BJ (cell line): ENCODE measurements at regions not wholly inside any gene's neighbourhood (a gene's known extent, or its start where the extent isn't known, plus 50 kb on each side); places are given as distances from the start of the nearest gene placed in this dataset.

ENCODE experiments used
- CTCF ChIA-PET: fragments of 350-600 bp; formaldehyde crosslinking; extraction: SDS; loops from one replicate; lab custom pipeline; 2021; ENCODE audit warnings: antibody characterized with exemption, inconsistent platforms; lab: Yijun Ruan, JAX
- POLR2A ChIA-PET: fragments of 300-600 bp; sonication (Branson Sonifier 250); formaldehyde crosslinking; extraction: SDS; loops from one replicate; lab custom pipeline; 2021; ENCODE audit warnings: antibody characterized with exemption; lab: Charles Lee
- DNase-seq: peaks from one replicate; pipeline ENCODE4 v3.0.0-alpha.2; 2011; ENCODE audit warnings: low read depth
- H3K27me3 ChIP-seq: 2 replicates; pipeline ENCODE4 v1.6.0; 2011; ENCODE audit warnings: low read length; ENCODE audit not compliant: control insufficient read depth, insufficient read depth
- H3K36me3 ChIP-seq: 2 replicates; pipeline ENCODE4 v1.5.1; 2011; ENCODE audit warnings: low read length; ENCODE audit not compliant: control insufficient read depth, insufficient read depth
- H3K4me3 ChIP-seq: 2 replicates; pipeline ENCODE4 v1.5.1; 2011; ENCODE audit warnings: low read depth, mild to moderate bottlenecking, control low read depth, low read length
- TF ChIP-seq, protein P1 (sequence below): IDR thresholded peaks from 2 replicates; pipeline ENCODE4 v1.5.1; 2011; ENCODE audit warnings: low read depth, mild to moderate bottlenecking, control low read depth, inconsistent platforms, low read length, moderate library complexity; ENCODE audit not compliant: insufficient read depth

DNA sequence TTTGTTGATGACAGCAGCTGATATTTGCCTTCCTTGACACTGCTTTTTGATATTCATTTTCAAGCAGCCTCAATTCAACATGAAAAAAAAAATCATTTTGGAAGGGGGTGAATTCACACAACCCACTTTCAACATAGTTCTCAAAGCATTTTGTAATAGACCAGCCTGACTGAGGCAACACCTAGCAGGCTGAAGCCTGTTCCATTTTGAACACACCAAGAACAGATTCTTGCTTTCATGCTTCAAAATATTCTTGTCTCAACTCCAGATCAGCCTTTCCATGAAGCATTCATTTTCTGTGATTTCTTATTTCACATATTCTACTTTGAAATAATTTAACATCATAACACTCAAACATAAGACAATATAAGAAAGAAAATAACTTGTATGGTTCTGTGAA lies 812.6 kb upstream of the POU3F3 start:
- ChIA-PET CTCF (no interaction called here), POLR2A (no interaction called here)
- no peak for DNase-seq

DNA sequence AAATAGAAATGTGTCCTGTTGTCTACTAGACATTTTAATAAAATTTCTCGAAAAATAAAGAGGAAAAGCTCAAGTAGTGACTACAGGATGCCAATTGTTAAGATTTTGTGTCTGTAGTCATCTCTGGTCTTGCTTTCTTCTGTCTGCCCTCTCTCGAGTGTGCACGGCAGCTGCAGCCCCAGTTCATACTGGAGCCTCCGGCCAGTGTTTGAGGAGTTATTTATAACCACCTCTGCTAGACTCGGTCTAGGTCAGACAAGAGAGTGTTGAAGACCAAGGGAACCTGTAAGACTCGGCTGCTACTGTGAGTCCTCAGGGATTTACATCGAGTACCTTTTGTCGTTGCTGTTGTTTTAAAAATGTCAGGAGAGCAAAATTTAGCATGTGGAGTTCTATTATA lies 810.1 kb upstream of the POU3F3 start:
- POLR2A ChIA-PET, result no interaction called here
- CTCF ChIA-PET, result no interaction called here
- no peak overlapping the region for H3K4me3 ChIP-seq
- H3K36me3 ChIP-seq, result no peaks in the 10 kb centered on the region
- TF ChIP-seq, protein P1, sequence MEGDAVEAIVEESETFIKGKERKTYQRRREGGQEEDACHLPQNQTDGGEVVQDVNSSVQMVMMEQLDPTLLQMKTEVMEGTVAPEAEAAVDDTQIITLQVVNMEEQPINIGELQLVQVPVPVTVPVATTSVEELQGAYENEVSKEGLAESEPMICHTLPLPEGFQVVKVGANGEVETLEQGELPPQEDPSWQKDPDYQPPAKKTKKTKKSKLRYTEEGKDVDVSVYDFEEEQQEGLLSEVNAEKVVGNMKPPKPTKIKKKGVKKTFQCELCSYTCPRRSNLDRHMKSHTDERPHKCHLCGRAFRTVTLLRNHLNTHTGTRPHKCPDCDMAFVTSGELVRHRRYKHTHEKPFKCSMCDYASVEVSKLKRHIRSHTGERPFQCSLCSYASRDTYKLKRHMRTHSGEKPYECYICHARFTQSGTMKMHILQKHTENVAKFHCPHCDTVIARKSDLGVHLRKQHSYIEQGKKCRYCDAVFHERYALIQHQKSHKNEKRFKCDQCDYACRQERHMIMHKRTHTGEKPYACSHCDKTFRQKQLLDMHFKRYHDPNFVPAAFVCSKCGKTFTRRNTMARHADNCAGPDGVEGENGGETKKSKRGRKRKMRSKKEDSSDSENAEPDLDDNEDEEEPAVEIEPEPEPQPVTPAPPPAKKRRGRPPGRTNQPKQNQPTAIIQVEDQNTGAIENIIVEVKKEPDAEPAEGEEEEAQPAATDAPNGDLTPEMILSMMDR, result no peak
- no peak for DNase-seq
- H3K27me3 ChIP-seq, result no peaks in the 10 kb centered on the region

More for the DNA sequence above, 812.6 kb upstream of the POU3F3 start:
- TF ChIP-seq, protein P1, result no peak
- Histone ChIP-seq H3K4me3 (no peak overlapping the region), H3K36me3 (no peaks in the 10 kb centered on the region), H3K27me3 (no peaks in the 10 kb centered on the region)

DNA sequence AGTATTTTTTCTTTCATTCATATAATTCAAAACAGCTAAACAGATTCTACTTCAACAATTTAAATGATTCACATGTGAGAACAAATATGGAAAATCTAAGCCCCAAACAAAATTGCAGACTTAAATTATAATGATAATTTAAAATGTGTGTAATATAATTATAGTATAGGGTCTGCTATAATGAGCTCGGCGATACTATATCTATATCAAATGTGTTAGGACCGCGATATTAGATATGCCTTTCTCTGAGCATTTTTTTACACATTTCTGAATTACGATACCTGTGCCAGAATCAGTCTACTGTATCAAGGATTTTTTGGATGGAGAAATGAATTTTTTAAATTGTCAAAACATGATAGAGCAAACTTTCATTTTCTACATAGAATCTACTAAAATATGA lies 808.8 kb upstream of the POU3F3 start:
- no peak for DNase-seq
- TF ChIP-seq, protein P1, result no peak
- ChIA-PET CTCF (interaction anchor here (0.6 kb wide), 1 partner anchor 55 kb away, joined by 3 read pairs; no protein-coding TSS in a partner anchor), POLR2A (no interaction called here)
- Histone ChIP-seq H3K36me3 (no peaks in the 10 kb centered on the region), H3K4me3 (no peak overlapping the region), H3K27me3 (no peaks in the 10 kb centered on the region)

DNA sequence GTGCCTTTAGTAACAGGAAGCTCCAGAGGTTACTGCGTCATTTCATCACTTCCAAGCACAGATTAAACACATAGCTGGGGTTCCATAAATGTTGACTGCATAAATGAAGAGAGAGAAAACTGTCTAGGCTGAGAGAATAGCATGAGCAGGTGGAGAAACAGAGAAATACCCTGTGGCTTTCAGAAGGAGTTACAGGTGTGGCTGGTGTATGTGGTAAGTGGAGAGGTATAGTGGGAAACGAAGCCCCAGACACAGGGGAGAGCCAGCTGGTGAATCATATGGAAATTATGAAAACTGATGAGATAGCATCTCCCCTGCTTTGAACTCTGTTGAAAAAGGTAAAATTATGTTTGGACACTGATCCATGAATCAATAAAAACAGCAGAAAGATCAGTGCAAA lies 807.4 kb upstream of the POU3F3 start:
- ChIA-PET CTCF (no interaction called here), POLR2A (no interaction called here)
- DNase-seq, result no peak
- Histone ChIP-seq H3K27me3 (no peaks in the 10 kb centered on the region), H3K4me3 (no peak overlapping the region), H3K36me3 (no peaks in the 10 kb centered on the region)
- TF ChIP-seq, protein P1, result no peak

DNA sequence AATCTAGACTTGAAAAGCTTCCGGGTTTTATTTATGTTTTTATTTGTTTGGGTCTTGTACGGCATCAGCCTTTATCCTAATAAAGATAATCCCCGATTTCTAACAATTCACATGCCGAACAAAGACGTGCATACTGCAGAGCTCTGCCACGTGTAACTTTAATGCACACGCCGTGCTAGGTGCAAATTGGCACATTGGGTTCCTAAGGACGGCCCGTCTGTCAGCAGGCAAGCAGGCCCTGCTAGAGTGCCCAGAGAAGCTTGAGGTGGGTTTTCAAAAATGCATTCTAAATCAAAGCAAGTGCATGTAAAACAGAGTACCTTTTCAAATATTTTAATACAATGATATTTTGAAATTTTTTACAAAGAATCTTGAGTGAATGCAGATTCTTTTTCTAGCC lies 806.4 kb upstream of the POU3F3 start:
- Histone ChIP-seq H3K36me3 (no peaks in the 10 kb centered on the region), H3K27me3 (no peaks in the 10 kb centered on the region), H3K4me3 (no peak overlapping the region)
- DNase-seq, result no peak
- ChIA-PET POLR2A (no interaction called here), CTCF (no interaction called here)
- TF ChIP-seq, protein P1, result no peak
